ENCODE measurements at regions not wholly inside any gene's neighbourhood (a gene's known extent, or its start where the extent isn't known, plus 50 kb on each side); places are given as distances from the start of the nearest gene placed in this dataset.

DNA sequence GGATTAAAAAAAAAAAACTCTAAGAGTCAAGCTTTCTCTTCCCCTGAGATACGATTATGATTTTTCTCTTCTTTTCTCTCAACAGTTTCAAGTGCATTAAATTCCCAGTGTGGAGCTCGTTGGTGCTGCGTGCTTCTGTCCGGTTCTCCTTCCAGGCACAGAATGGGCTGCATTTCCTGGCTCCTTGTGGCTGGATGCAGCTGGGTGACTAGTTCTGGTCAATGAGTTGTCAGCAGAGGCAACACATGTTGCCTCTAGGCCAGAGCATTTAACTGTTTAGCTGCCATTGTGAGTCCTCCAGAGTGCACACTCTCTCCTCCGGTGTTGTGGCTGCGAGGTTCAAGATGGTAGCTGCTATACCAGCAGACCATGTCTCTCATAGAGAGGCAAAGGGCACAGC lies 312.9 kb downstream of the RRAGC start:
- Histone ChIP-seq H3K4me3 (replicated peaks; ENCODE audit: insufficient read depth, low read length) (no peak overlapping the region), H3K27me3 (ENCODE audit: insufficient read depth, poor library complexity, severe bottlenecking) (no peaks in the 10 kb centered on the region), H3K27ac (replicated peaks) (no peak overlapping the region)
- DNase-seq (ENCODE audit: low read depth in 1 of 2, low spot score in 1 of 2), result no peak
- TF ChIP-seq SPI1 (IDR thresholded peaks at IDR 0.05; ENCODE audit: borderline replicate concordance, low read depth) (no peak), GABPA (IDR thresholded peaks at IDR 0.05; ENCODE audit: low read depth) (no peak), POLR2AphosphoS5 (IDR thresholded peaks at IDR 0.05; ENCODE audit: low read depth) (no peak)
- TF ChIP-seq, protein P1, sequence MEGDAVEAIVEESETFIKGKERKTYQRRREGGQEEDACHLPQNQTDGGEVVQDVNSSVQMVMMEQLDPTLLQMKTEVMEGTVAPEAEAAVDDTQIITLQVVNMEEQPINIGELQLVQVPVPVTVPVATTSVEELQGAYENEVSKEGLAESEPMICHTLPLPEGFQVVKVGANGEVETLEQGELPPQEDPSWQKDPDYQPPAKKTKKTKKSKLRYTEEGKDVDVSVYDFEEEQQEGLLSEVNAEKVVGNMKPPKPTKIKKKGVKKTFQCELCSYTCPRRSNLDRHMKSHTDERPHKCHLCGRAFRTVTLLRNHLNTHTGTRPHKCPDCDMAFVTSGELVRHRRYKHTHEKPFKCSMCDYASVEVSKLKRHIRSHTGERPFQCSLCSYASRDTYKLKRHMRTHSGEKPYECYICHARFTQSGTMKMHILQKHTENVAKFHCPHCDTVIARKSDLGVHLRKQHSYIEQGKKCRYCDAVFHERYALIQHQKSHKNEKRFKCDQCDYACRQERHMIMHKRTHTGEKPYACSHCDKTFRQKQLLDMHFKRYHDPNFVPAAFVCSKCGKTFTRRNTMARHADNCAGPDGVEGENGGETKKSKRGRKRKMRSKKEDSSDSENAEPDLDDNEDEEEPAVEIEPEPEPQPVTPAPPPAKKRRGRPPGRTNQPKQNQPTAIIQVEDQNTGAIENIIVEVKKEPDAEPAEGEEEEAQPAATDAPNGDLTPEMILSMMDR (IDR thresholded peaks at IDR 0.05; ENCODE audit: insufficient read depth, low read length), result no peak
- TF ChIP-seq, protein P2, sequence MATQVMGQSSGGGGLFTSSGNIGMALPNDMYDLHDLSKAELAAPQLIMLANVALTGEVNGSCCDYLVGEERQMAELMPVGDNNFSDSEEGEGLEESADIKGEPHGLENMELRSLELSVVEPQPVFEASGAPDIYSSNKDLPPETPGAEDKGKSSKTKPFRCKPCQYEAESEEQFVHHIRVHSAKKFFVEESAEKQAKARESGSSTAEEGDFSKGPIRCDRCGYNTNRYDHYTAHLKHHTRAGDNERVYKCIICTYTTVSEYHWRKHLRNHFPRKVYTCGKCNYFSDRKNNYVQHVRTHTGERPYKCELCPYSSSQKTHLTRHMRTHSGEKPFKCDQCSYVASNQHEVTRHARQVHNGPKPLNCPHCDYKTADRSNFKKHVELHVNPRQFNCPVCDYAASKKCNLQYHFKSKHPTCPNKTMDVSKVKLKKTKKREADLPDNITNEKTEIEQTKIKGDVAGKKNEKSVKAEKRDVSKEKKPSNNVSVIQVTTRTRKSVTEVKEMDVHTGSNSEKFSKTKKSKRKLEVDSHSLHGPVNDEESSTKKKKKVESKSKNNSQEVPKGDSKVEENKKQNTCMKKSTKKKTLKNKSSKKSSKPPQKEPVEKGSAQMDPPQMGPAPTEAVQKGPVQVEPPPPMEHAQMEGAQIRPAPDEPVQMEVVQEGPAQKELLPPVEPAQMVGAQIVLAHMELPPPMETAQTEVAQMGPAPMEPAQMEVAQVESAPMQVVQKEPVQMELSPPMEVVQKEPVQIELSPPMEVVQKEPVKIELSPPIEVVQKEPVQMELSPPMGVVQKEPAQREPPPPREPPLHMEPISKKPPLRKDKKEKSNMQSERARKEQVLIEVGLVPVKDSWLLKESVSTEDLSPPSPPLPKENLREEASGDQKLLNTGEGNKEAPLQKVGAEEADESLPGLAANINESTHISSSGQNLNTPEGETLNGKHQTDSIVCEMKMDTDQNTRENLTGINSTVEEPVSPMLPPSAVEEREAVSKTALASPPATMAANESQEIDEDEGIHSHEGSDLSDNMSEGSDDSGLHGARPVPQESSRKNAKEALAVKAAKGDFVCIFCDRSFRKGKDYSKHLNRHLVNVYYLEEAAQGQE (IDR thresholded peaks at IDR 0.05; ENCODE audit: insufficient replicate concordance, low read depth), result no peak

DNA sequence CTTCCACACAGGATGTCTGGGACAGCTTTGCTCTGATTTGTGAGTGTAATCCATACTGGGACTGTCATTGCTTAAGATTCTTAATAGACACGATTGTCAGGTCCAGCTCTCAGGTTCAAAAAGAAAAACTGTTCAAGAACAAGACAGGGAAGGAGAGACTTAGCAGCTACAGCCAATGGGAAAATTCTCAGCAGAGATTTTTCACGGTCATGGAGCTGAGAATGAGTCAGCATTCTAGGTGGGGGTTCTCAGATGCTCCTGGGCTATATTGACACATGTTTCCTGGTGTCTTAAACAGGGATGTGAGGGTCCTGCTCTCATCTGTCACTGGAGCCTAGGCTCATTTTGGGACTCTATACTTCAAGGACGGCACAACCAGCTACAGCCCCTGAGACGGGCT lies 318.3 kb downstream of the RRAGC start:
- TF ChIP-seq POLR2AphosphoS5 (IDR thresholded peaks at IDR 0.05; ENCODE audit: low read depth) (no peak), GABPA (IDR thresholded peaks at IDR 0.05; ENCODE audit: low read depth) (no peak), SPI1 (IDR thresholded peaks at IDR 0.05; ENCODE audit: borderline replicate concordance, low read depth) (no peak)
- TF ChIP-seq, protein P1 (IDR thresholded peaks at IDR 0.05; ENCODE audit: insufficient read depth, low read length), result no peak
- TF ChIP-seq, protein P2 (IDR thresholded peaks at IDR 0.05; ENCODE audit: insufficient replicate concordance, low read depth), result no peak

DNA sequence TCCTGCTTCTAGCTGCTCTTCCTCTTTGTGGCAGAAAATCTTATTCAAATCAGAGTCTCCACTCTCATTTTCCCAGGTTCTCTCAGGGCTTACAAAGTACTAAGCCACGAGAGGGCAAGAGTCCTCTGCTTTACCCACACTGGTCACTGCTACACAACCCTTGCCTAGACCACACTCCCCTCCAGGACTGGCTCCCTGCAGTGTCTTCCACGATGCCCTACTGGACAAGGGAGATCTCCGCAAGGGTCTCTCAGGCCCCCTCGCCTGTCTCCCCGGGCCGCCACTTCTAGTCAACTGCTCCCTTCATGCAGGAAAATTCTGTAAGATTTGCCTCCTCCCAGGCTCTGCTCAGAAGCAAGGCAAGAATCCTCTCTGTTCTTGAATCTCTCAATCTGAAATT lies 319.6 kb downstream of the RRAGC start:
- peaks cover 3% of the 10 kb centered on the region for H3K27me3 ChIP-seq (ENCODE audit: insufficient read depth, poor library complexity, severe bottlenecking)
- DNase-seq (ENCODE audit: low read depth in 1 of 2, low spot score in 1 of 2), result no peak
- H3K27ac ChIP-seq (replicated peaks), result no peak overlapping the region
- H3K4me3 ChIP-seq (replicated peaks; ENCODE audit: insufficient read depth, low read length), result no peak overlapping the region
- TF ChIP-seq, protein P1 (IDR thresholded peaks at IDR 0.05; ENCODE audit: insufficient read depth, low read length), result no peak
- no peak for TF ChIP-seq POLR2AphosphoS5 (IDR thresholded peaks at IDR 0.05; ENCODE audit: low read depth)

More for the DNA sequence above, 318.3 kb downstream of the RRAGC start:
- H3K4me3 ChIP-seq (replicated peaks; ENCODE audit: insufficient read depth, low read length), result no peak overlapping the region
- no peak for DNase-seq (ENCODE audit: low read depth in 1 of 2, low spot score in 1 of 2)
- H3K27ac ChIP-seq (replicated peaks), result no peak overlapping the region
- H3K27me3 ChIP-seq (ENCODE audit: insufficient read depth, poor library complexity, severe bottlenecking), result peaks cover 3% of the 10 kb centered on the region

DNA sequence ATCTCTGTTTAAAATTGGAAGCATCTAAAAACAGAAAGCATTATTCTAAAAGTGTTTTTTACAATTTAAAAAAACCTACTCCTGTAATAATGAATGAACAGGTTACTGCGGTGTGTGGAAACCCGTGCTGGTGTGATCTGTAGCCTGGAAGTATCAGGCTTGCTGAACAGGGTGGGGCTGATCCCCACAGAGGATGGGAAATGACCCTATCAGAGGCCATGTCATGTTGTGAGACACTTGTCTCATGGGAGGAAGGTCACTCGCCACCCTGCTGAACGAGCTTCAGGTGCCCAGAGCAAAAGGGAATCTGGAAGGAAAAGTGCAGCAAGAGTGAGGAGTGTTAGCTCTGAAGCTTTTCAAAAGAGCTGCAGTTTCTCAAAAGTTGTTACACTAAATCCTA lies 320.7 kb downstream of the RRAGC start:
- Histone ChIP-seq H3K27me3 (ENCODE audit: insufficient read depth, poor library complexity, severe bottlenecking) (peaks cover 9% of the 10 kb centered on the region), H3K27ac (replicated peaks) (no peak overlapping the region), H3K4me3 (replicated peaks; ENCODE audit: insufficient read depth, low read length) (no peak overlapping the region)
- DNase-seq (ENCODE audit: low read depth in 1 of 2, low spot score in 1 of 2), result no peak
- no peak for TF ChIP-seq POLR2AphosphoS5 (IDR thresholded peaks at IDR 0.05; ENCODE audit: low read depth)
- TF ChIP-seq, protein P1 (IDR thresholded peaks at IDR 0.05; ENCODE audit: insufficient read depth, low read length), result no peak
- TF ChIP-seq, protein P2 (IDR thresholded peaks at IDR 0.05; ENCODE audit: insufficient replicate concordance, low read depth), result no peak
- TF ChIP-seq GABPA (IDR thresholded peaks at IDR 0.05; ENCODE audit: low read depth), result no peak
- no peak for TF ChIP-seq SPI1 (IDR thresholded peaks at IDR 0.05; ENCODE audit: borderline replicate concordance, low read depth)

Data from HL-60 (cell line).